HG03097 (cell line): ENCODE measurements at regions not wholly inside any gene's neighbourhood (a gene's known extent, or its start where the extent isn't known, plus 50 kb on each side); places are given as distances from the start of the nearest gene placed in this dataset.

Experiments used
- ATAC-seq: cut with Tn5 transposase; IDR thresholded peaks from one replicate; pipeline ENCODE4 v1.9.1; 2021; ENCODE audit not compliant: unreplicated experiment, low FRiP score

DNA sequence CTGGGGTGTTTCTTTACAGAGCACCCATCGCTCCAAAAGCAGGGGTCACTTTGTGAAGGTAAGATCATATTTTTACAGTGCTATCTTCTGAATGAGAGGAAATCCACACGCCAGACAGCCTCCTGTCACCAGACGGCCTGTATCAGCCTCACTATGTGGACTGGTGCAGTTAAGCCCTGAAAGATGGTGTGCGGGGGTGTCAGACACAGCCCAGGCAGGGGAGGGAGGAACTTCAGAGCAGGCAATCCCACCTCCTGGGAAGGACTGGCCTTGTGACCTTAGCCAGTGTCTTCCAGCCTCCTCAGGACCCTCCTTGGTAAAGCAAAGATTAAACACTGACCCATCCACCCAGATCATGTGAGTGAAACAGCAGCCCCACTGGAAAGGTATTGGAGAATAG is 249.4 kb upstream of the CTAGE1 start:
- no peak for ATAC-seq

DNA sequence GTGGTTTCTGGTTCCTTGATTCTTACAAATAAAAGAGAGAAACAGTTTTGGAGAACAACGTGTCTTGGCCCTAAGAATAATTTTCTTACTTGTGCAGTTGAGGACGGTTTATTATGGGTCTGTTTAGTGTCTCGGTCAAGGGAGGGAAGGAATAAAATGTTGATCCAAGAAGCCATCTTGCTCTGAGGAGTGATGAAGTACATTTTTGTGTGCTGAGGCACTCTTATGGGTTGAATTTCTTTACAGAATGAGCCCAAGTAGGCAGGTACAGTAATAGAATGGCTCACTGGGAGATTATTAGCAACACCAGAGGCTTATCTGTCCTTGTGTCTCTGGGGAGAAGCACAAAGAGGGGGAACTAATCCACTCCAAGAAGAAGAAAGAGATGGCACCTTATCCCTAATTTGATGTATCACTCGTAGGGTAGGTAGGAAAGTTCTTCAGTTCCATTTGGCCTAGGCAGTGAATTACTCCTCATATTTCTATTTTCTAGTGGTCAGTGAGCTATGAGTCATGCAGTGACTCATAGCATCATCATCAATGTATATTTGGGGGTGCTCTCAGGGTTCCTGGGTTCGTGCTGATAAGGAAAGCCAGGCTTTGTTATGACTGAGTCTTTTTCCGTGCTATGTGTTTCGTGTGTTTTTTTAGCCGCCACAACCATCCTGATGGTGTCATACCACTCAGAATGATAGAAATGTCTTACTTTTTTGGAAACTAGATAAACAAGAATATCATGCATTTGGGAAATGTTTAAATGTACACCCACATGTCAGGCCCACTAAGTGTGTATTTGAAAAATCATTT is 250.1 kb upstream of the CTAGE1 start:
- ATAC-seq: no peak

DNA sequence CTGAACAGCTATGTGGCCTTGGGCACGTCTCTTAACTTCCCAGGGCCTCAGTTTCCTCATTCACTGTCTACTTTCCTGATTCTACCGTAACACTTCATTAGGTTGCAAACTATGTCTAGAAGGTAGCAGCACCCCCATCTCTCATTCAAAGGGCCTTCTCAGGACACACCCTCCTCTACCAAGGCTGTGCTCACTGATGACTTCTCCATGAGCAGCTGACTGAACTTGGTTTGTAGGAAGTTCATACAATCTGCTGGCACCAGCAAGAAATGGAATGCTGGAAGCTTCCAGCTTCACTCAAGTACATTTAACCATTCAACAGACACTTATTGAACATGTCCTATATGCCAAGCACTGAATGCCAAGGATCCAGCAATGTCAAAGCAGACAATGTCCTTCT is 250.8 kb upstream of the CTAGE1 start:
- ATAC-seq: no peak

GRCh38 chr18:22670914-22671313 is 253.2 kb upstream of the CTAGE1 start:
- no peak for ATAC-seq

GRCh38 chr18:22673182-22673862 is 255.6 kb upstream of the CTAGE1 start:
- ATAC-seq: no peak

DNA sequence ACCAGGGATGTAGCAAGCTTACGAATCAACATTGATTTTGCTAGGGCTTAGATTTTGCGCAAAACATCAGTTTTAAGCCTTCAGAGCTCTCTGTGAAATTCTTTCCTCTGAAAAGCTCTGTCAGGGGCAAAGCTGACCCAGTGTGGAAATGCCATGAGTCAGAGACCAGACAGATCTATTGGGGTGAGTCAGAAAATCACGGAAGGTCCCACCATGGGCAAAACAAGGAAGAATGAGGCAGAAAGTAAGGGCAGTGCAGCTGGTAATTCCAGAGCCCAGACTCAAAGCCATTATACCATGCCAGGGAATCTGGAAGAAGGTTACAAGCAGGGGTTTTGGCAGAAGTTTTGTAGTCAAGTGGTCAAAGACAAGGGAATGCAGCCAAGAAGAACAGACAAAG is 256.6 kb upstream of the CTAGE1 start:
- ATAC-seq: no peak

- no peak for ATAC-seq
Observed at GRCh38 chr18:22675006-22675405, 257.3 kb upstream of the CTAGE1 start.

DNA sequence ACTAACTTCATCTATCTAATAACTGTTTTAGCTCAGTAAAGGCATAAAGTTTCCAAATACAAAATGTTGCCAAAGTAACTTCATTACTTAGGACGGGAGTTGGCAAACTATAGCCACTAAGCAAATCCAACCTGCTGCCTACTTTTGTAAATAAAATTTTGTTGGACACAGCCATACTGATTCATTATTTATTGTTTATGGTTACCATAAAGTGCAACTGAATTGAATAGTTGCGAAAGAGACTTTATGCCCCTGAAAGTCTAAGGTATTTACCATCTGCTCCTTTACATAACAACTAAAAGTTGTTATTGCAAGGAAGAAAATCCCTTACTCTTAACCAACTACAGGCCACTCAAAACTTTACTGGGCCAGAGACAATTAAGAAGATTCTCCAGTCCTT is 256.7 kb upstream of the RBBP8 start:
- no peak for ATAC-seq

DNA sequence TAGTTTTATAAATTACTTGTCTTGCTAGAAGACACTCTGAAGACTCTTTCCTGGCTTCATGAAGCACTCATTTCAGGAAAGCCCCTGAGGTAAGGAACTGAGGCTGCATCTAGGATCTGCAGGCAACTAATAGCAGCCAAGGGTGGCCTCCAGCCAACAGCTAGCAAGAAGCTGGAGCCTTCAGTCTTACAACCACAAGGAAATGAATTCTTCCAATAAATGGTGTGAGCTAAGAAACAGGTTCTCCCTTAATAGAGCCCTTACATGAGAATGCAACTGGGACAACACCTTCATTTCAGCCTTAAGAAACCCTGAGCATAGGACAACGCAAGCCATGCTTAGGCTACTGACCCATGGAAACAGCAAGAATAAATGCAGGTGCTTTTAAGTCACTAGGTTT is 254.6 kb upstream of the RBBP8 start:
- ATAC-seq: no peak

DNA sequence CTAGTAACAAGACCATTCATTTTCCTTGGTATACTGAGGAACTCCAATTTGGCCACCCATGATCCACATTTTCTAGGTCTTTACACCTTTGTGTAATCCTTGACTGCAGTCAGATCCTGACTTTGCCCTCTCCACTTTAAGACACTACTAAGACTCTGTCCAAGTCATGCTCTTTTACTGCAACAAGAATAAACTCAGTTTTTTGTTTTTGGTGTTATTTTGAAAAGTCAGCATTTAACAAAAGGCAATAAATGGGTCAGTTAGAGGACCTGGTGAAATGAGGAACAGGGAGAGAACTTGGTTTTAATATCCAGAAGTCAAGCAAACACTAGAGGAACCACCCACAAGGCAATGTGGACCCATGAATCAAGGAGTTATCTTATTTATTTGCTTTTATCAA is 252.2 kb upstream of the RBBP8 start:
- no peak for ATAC-seq

DNA sequence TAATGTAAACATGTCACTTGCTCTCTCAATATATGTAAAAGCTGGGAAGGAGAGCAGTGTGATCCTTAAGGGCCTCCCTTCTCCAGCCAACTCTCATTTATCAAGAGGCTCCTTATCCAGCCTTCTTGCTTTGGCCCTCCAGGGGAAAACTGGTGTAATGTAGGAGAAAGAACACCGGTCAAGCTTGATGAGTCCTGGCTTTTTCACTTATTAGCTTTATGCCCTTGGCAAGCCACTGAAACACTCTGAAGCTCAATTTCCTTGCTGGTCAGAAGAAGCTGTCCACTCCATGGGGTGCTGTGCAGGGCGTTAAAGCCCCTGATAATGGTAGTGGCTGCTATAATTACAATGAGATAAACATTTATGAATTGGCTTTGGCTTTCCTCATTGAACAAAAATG is 251.2 kb upstream of the RBBP8 start:
- no peak for ATAC-seq

DNA sequence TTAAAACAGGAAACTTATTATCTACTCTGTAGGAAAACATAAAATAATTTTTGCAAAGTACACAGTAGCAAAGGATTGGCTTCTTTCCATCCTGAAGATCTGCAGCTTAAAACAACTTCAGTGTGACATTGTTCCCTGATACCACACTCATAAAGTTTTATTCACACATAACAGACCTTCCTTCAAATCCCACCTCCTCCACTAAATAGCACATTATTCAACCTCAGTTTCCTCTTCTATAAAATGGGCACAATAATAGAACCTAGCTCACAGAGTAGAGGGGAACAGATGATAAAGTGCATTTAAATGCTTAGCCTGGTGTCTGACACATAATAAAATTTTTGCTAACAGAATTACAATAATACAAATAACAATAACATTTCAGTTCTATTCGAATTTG is 250.4 kb upstream of the RBBP8 start:
- ATAC-seq: no peak

GRCh38 chr18:22683196-22683676 is 249.9 kb upstream of the RBBP8 start:
- no peak for ATAC-seq

GRCh38 chr18:22683786-22684185 is 249.3 kb upstream of the RBBP8 start:
- no peak for ATAC-seq

GRCh38 chr18:22684268-22684667 is 248.9 kb upstream of the RBBP8 start:
- ATAC-seq: no peak

DNA sequence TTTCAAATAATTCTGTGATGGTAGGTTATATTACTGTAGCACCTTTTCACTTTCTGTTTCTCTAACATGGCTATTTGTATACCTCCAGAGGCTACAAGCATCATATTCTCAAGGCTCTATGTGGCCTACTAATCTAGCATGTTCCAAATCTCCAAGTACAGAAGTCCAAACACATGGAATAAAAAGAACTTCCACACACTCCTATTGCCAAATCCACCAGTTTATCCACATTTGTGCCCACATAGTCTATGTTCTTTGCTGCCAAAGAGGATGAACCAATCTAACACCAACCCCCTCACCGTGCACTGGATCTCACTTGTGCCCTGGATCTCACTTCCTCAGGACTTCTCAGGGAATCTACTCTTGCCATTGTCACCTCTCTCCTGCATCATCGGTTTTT is 247.3 kb upstream of the RBBP8 start:
- ATAC-seq: no peak

- ATAC-seq: no peak
Observed at GRCh38 chr18:22687892-22688680, 245.0 kb upstream of the RBBP8 start.

DNA sequence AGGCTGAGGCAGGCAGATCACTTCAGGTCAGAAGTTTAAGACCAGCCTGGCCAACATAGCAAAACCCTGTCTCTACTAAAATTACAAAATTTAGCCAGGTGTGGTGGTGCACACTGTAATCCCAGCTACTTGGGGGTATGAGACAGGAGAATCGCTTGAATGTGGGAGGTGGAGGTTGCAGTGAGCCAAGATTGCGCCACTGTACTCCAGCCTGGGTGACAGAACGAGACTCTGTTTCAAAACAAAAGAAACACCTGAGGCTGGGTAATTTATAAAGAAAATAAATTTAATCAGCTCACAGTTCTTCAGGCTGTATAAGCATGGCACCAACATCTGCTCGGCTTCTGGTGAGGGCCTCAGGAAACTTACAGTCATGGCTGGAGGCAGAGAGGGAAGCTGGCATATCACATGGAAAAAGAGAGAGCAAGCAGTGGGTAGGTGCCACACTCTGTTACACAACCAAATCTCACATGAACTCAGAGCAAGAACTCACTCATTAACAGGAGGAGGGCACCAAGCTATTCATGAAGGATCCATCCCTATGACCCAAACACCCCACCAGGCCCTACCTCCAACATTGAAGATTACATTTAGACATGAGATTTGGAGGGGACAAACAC is 244.1 kb upstream of the RBBP8 start:
- no peak for ATAC-seq

- ATAC-seq: no peak
Observed at GRCh38 chr18:22689712-22690111, 243.4 kb upstream of the RBBP8 start.

DNA sequence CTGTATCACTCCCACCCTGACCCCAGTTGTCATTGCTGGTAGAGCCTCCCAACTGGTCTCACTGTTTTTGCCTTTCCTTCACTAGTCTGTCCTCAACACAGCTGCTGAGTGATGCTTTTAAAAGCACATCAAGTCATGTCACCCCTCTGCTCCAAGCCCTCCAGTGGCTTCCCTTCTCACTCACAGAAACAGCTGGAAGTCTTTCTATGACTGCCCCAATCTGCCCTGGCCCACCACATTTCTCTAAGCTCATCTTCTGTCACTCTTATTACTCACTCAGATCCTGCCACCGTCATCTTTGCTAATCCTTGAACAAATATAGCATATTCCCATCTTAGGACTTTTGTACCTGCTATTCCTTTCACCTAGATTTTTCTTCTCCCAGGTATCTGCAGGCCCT is 242.6 kb upstream of the RBBP8 start:
- no peak for ATAC-seq
